ENCODE measurements at regions not wholly inside any gene's neighbourhood (a gene's known extent, or its start where the extent isn't known, plus 50 kb on each side); places are given as distances from the start of the nearest gene placed in this dataset.

DNA sequence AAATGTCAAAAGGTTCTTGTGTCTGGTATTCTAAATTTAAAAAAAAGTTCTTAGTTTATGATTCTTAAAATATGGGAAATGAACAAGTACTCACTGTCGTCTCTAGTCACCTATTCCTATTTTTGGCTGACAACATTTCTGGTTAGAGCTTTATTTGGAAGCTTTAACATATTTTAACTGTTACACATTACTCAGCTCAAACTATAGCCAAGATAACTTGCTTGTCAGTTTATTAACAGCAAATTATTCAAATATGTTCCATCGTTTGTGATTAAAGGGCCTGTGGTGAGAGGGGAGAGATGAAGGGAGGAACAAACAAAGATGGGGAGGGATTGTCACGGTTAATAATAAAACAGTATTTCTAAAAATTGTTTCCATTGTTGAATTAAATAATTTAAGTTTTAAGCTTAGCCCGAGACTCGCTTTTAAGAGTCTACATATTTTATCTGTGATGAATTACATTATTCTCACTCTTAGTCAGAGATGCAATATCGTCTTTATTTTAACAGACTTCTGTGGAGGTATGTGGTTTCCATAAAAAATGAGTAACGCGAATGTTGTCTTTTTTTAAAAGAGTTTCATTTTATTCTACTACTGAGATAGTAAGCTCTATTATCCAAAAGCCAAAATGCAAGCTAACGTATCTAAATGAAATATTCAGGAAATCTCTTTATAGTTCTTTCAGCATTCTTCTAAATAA lies 321.9 kb upstream of the PMFBP1 start:
- TF ChIP-seq, protein P1, sequence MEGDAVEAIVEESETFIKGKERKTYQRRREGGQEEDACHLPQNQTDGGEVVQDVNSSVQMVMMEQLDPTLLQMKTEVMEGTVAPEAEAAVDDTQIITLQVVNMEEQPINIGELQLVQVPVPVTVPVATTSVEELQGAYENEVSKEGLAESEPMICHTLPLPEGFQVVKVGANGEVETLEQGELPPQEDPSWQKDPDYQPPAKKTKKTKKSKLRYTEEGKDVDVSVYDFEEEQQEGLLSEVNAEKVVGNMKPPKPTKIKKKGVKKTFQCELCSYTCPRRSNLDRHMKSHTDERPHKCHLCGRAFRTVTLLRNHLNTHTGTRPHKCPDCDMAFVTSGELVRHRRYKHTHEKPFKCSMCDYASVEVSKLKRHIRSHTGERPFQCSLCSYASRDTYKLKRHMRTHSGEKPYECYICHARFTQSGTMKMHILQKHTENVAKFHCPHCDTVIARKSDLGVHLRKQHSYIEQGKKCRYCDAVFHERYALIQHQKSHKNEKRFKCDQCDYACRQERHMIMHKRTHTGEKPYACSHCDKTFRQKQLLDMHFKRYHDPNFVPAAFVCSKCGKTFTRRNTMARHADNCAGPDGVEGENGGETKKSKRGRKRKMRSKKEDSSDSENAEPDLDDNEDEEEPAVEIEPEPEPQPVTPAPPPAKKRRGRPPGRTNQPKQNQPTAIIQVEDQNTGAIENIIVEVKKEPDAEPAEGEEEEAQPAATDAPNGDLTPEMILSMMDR (IDR thresholded peaks at IDR 0.05; ENCODE audit: insufficient read depth, low read length, poor library complexity, severe bottlenecking), result no peak
- TF ChIP-seq EZH2phosphoT487 (conservative IDR thresholded peaks at IDR 0.05; ENCODE audit: low read length), result no peak
